Activated T-helper 1 cell treated with anti-CD3 and anti-CD28 coated beads, Interleukin-12 subunit alpha, Interleukin-12 subunit beta, Interleukin-2, Interleukin-4 antibody, amounts not matched to agents 30 ng/mL and 10 ng/mL and 1 ng/mL, durations not matched to agents 14 hours and 24 hours and 36 hours (primary cell): ENCODE measurements at regions not wholly inside any gene's neighbourhood (a gene's known extent, or its start where the extent isn't known, plus 50 kb on each side); places are given as distances from the start of the nearest gene placed in this dataset.

Source experiments
- DNase-seq: peaks from one replicate; pipeline ENCODE4 v3.0.0; 2021; ENCODE audit warnings: low spot score
- H3K27ac Mint-ChIP-seq: one replicate; pipeline ENCODE4 v1.8.0; 2021; ENCODE audit warnings: mild to moderate bottlenecking, mixed read lengths
- H3K27me3 Mint-ChIP-seq: one replicate; pipeline ENCODE4 v1.8.0; 2022; ENCODE audit warnings: mild to moderate bottlenecking, moderate library complexity, mixed read lengths; ENCODE audit not compliant: insufficient read depth
- H3K36me3 Mint-ChIP-seq: one replicate; pipeline ENCODE4 v1.8.0; 2021; ENCODE audit warnings: low read depth, mixed read lengths
- H3K4me1 Mint-ChIP-seq: one replicate; pipeline ENCODE4 v1.8.0; 2021; ENCODE audit warnings: low read depth, mixed read lengths
- H3K4me3 Mint-ChIP-seq: one replicate; pipeline ENCODE4 v1.8.0; 2021; ENCODE audit warnings: mild to moderate bottlenecking, moderate library complexity, mixed read lengths
- H3K9me3 Mint-ChIP-seq: one replicate; pipeline ENCODE4 v1.8.0; 2021; ENCODE audit warnings: mixed read lengths
- intact Hi-C: fragments of 100-400 bp; cut with micrococcal nuclease; formaldehyde crosslinking; loops from one replicate; pipeline ENCODE4 v1.15.1; 2024

DNA sequence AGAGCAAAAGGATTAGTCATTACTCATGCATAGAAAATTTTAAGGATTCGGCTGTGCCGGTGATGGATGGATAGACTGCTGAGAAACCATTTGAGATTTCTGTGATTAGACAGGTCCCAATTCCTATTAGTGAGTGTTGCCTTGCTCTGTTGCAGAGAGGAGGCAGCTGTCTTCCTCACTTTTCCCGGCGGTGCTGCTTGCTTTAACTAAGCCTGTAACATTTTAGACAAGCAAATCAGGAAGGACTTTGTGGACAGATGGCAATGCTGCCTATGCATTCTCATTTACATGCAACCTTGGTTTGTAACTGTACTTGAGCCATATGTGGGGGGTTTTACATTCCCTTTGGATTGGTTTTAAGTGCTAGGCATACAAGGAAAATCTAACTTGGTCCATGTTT lies 1176.3 kb downstream of the CDH18 start:
- Mint-ChIP-seq H3K4me1 (no peaks in the 10 kb centered on the region), H3K4me3 (no peak overlapping the region), H3K27me3 (no peaks in the 10 kb centered on the region), H3K27ac (no peak overlapping the region), H3K36me3 (no peaks in the 10 kb centered on the region), H3K9me3 (no peaks in the 10 kb centered on the region)
- intact Hi-C loops, result no loop called here
- DNase-seq, result no peak

DNA sequence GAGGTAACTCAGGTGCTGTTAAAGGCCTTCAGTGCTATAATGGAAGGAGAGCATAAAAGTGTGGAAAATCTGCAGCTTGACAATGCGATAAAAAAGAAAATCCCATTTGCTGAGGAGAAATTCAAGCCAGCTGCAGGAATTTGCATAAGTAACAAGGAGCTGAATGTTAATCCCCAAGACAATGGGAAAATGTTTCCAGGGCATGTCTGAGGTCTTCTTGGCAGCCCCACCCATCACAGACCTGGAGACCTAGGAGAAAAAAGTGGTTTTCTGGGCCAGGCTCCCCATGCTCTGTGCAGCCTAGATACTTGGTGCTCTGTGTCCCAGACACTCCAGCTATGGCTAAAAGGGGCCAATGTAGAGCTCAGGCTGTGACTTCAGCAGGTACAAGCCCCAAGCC lies 1159.6 kb downstream of the CDH18 start:
- H3K27ac Mint-ChIP-seq, result no peak overlapping the region
- H3K4me1 Mint-ChIP-seq, result no peaks in the 10 kb centered on the region
- DNase-seq, result no peak
- H3K4me3 Mint-ChIP-seq, result no peak overlapping the region
- H3K36me3 Mint-ChIP-seq, result no peaks in the 10 kb centered on the region
- no peaks in the 10 kb centered on the region for H3K9me3 Mint-ChIP-seq
- intact Hi-C loops, result no loop called here
- H3K27me3 Mint-ChIP-seq, result no peaks in the 10 kb centered on the region

DNA sequence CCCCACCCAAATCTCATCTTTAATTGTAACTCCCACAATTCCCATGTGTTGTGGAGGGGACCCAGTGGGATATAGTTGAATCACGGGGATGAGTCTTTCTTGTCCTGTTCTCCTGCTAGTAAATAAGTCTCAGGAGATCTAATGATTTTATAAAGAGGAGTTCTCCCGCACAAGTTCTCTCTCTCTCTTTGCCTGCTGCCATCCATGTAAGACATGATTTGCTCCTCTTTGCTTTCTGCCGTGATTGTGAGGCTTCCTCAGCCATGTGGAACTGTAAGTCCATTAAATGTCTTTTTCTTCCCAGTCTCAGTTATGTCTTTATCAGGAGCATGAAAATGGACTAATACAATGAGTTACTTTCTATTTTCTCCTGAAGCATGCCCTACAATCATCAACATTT lies 1158.5 kb downstream of the CDH18 start:
- intact Hi-C loops, result no loop called here
- H3K27me3 Mint-ChIP-seq, result no peaks in the 10 kb centered on the region
- H3K9me3 Mint-ChIP-seq, result no peaks in the 10 kb centered on the region
- no peaks in the 10 kb centered on the region for H3K36me3 Mint-ChIP-seq
- H3K27ac Mint-ChIP-seq, result no peak overlapping the region
- H3K4me3 Mint-ChIP-seq, result no peak overlapping the region
- no peaks in the 10 kb centered on the region for H3K4me1 Mint-ChIP-seq
- no peak for DNase-seq

DNA sequence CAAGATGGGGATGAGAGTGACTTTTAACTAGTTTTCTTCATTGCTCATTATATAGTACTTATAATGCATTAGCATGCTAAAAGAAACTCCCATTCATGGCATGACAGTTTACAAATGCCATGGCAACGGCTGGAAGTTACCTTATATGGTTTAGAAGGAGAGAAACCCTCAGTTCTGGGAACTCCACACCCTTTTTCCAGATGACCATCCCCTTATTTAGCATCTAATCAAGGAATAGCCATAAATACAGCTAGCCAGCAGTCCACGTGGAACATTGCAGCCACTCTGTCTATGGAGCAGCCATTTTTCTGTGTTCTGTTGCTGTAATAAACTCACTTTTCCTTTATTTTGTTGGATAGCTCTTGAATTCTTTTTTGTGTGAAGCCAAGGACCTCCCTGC lies 1137.8 kb downstream of the CDH18 start:
- no peak overlapping the region for H3K27ac Mint-ChIP-seq
- H3K27me3 Mint-ChIP-seq, result no peaks in the 10 kb centered on the region
- intact Hi-C loops, result no loop called here
- no peaks in the 10 kb centered on the region for H3K36me3 Mint-ChIP-seq
- H3K4me3 Mint-ChIP-seq, result no peak overlapping the region
- no peaks in the 10 kb centered on the region for H3K9me3 Mint-ChIP-seq
- H3K4me1 Mint-ChIP-seq, result no peaks in the 10 kb centered on the region
- DNase-seq, result no peak

DNA sequence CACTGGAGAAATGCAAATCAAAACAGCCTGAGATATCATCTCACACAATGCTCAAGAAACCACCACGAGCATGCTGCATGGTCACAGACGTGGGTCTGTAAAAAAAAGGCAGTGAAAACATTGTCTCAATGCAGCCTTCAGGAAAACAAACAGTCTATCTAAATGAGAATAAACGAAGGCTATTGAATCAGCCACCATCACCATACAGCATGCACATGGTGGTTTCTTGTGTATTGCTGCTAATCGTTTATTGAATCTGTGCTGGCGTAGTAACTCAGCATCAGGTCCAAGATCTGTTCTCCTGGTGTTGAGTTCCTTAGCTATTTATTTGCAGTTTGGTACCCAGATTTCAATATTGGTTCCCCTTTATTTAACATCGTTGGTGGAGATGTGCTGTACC lies 1115.0 kb downstream of the CDH18 start:
- Mint-ChIP-seq H3K27me3 (no peaks in the 10 kb centered on the region), H3K4me3 (no peak overlapping the region), H3K36me3 (no peaks in the 10 kb centered on the region), H3K27ac (no peak overlapping the region), H3K9me3 (no peaks in the 10 kb centered on the region), H3K4me1 (no peaks in the 10 kb centered on the region)
- no peak for DNase-seq
- intact Hi-C loops, result no loop called here

DNA sequence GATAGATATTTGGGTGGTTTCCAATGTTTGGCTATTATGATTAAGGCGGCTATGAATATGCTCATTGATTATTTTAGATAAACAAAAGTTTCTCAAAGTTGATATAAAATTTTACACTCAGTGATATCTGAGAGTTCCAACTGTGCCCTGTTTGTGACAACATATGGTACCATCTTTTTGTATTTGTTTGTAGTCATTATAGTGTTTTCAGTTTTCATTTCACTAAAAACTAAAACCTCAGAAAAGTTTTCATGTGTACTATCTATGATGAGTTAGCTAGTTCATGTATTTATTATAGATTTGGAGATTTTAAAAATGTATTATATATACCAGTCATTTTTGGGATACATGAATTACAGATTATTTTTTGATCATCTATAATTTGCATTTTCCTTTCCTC lies 1111.4 kb downstream of the CDH18 start:
- intact Hi-C loops, result no loop called here
- no peak overlapping the region for H3K4me3 Mint-ChIP-seq
- no peak for DNase-seq
- no peaks in the 10 kb centered on the region for H3K36me3 Mint-ChIP-seq
- no peaks in the 10 kb centered on the region for H3K4me1 Mint-ChIP-seq
- H3K27me3 Mint-ChIP-seq, result no peaks in the 10 kb centered on the region
- no peaks in the 10 kb centered on the region for H3K9me3 Mint-ChIP-seq
- no peak overlapping the region for H3K27ac Mint-ChIP-seq

DNA sequence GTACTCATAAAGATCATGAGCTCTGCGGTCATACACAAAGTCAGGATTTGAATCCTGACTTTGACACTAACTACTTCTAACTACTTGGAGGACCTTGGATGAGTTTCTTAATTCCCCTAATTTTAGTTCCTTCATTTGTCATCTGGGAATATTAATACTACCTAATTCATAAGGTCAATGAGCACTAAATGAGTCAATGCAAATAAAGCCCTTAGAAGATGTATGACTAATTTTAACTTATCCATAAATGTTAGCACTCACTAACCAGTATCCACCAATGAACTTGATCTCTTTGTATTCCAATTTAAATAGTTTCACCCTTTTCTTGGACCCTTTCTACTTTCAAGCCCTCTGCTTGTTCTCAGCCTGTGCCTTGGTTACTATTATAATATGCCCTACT lies 1106.4 kb downstream of the CDH18 start:
- no peaks in the 10 kb centered on the region for H3K36me3 Mint-ChIP-seq
- H3K9me3 Mint-ChIP-seq, result peaks cover 6% of the 10 kb centered on the region
- intact Hi-C loops, result no loop called here
- DNase-seq, result no peak
- H3K27ac Mint-ChIP-seq, result no peak overlapping the region
- H3K4me1 Mint-ChIP-seq, result no peaks in the 10 kb centered on the region
- H3K4me3 Mint-ChIP-seq, result no peak overlapping the region
- H3K27me3 Mint-ChIP-seq, result no peaks in the 10 kb centered on the region

DNA sequence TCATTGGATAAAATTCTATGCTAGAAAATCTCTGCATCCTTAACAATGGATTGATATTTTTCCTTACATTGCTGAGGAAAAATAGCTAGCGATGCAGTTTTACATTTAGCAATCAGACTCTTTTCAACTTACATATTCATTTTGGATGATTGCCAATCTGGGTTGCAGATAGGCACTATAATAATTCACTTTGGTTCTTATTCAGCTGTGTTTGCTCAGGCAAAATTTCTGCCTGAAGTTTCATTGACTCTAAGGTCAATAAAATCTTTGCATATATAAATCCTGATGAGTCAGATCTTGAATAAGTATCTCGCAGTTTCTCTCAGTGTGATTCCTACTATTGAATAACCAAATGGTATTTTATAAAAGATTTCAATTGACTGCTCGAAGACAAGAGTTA lies 1105.8 kb downstream of the CDH18 start:
- H3K27ac Mint-ChIP-seq, result no peak overlapping the region
- H3K27me3 Mint-ChIP-seq, result no peaks in the 10 kb centered on the region
- DNase-seq, result no peak
- intact Hi-C loops, result no loop called here
- no peaks in the 10 kb centered on the region for H3K4me1 Mint-ChIP-seq
- peaks cover 6% of the 10 kb centered on the region for H3K9me3 Mint-ChIP-seq
- no peaks in the 10 kb centered on the region for H3K36me3 Mint-ChIP-seq
- no peak overlapping the region for H3K4me3 Mint-ChIP-seq

DNA sequence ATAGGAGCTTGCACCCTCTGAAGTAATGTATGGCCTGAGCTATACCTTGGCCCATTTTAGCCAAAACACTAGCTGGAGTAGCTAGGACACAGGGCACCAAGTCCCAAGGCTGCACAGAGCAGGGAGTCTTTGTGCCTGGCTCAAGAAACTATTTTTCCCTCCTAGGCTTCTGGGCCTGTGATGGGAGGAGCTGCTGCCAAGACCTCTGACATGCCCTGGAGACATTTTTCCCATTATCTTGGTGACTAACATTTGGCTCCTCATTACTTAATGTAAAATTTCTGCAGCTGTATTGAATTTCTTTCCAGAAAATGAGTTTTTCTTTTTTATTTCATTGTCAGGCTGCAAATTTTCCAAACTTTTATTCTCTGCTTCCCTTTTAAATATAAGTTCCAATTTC lies 1099.2 kb downstream of the CDH18 start:
- Mint-ChIP-seq H3K4me3 (no peak overlapping the region), H3K36me3 (no peaks in the 10 kb centered on the region), H3K9me3 (peaks cover 19% of the 10 kb centered on the region), H3K27me3 (no peaks in the 10 kb centered on the region), H3K4me1 (no peaks in the 10 kb centered on the region), H3K27ac (no peak overlapping the region)
- no peak for DNase-seq
- intact Hi-C loops, result no loop called here

DNA sequence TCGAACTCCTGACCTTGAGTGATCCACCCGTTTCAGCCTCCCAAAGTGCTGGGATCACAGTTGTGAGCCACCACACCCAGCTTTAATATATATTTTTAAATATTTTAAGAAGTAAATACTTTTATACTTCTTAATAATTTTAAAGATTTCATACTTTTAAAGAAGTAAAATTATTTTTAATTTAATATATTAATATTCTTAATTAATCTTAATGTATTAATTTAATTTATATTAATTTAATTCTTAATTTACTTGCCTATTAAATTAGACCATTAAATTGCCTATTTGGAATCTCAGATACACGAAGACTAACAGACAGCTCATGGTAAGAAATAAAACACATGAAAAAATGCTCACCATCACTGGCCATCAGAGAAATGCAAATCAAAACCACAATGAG lies 1087.4 kb downstream of the CDH18 start:
- Mint-ChIP-seq H3K9me3 (peaks cover 9% of the 10 kb centered on the region), H3K27ac (no peak overlapping the region), H3K27me3 (no peaks in the 10 kb centered on the region), H3K36me3 (no peaks in the 10 kb centered on the region), H3K4me1 (no peaks in the 10 kb centered on the region), H3K4me3 (no peak overlapping the region)
- DNase-seq, result no peak
- intact Hi-C loops, result no loop called here

DNA sequence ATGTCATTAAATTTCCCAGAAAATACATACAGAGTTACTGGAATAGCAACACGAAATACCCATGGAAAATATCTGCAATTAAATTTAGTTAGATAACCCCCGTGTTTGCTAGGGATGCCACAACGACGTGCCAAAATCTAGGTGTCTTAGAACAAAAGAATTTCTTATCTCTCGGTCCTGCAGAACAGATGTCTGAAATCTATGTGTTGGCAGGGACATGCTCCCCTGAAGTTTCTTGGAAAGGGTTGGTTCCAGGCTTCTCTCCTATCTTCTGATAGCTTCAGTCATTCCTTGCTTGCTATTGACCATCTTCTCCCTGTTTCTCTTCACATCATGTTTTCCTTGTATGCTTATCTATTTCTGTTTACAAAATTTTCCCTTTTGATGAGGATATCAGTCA lies 1067.0 kb downstream of the CDH18 start:
- no peak overlapping the region for H3K4me3 Mint-ChIP-seq
- H3K9me3 Mint-ChIP-seq, result peaks cover 4% of the 10 kb centered on the region
- H3K36me3 Mint-ChIP-seq, result no peaks in the 10 kb centered on the region
- intact Hi-C loops, result no loop called here
- no peaks in the 10 kb centered on the region for H3K4me1 Mint-ChIP-seq
- H3K27me3 Mint-ChIP-seq, result no peaks in the 10 kb centered on the region
- H3K27ac Mint-ChIP-seq, result no peak overlapping the region
- DNase-seq, result no peak

DNA sequence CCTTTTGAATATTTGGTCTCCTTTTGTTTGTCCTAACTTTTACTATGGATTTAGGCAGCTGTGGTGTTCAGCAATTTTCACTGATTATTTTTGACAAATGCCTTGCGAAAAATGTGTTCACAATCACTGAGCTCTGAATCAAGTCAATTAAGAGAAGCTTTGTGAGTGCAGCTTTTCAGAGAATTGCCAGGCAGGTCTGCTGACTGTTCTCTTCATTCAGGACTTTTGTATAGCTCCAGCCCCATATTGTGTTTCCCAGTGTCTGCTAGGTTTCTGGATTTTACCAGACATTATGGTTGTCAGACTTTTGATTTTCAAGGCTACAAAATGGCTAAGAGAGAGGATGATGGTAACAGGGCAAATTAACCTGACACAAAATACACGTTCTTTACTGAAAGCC lies 1055.9 kb downstream of the CDH18 start:
- no peak for DNase-seq

DNA sequence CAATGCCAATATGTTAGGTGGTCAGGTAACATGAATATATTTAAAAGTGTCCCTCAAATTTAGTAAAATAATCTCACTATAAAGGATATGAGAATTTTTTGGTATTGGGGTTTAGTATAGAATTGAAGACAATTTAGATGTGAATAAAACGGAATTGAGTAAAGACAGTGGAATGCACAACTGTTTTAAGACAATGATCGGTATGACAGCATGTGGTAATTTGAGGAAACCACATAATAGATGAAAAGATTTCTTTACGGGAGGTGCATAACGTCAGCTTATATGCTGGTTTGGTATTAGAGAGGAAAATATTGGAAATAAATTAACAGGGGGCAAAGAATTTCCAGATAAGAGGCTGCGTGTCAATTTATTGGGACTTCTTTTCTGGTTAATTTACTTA lies 1043.2 kb downstream of the CDH18 start:
- Mint-ChIP-seq H3K36me3 (no peaks in the 10 kb centered on the region), H3K4me1 (no peaks in the 10 kb centered on the region), H3K27ac (no peak overlapping the region), H3K27me3 (no peaks in the 10 kb centered on the region), H3K4me3 (no peak overlapping the region), H3K9me3 (no peaks in the 10 kb centered on the region)
- no peak for DNase-seq
- intact Hi-C loops, result no loop called here

More for the DNA sequence above, 1055.9 kb downstream of the CDH18 start:
- intact Hi-C loops, result no loop called here
- Mint-ChIP-seq H3K9me3 (no peaks in the 10 kb centered on the region), H3K36me3 (no peaks in the 10 kb centered on the region), H3K27ac (no peak overlapping the region), H3K27me3 (no peaks in the 10 kb centered on the region), H3K4me1 (no peaks in the 10 kb centered on the region), H3K4me3 (no peak overlapping the region)

DNA sequence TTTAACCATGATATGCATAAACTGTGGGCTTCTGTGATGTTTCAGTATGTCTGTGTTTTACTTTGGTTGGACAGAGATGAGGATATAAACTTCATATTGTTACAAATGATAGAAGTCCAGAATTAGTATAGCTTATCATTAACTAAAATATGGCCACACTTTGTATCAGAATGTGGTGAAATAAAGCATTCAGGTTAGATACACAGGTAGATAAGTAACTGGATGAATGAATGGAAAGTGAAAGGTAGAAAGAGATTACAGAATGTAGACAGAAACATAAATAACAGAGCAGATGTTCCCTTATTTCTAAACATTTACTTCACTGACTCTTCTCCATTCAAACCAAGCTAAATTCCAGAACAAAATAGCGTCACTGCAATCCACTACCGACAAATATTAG lies 1033.8 kb downstream of the CDH18 start:
- Mint-ChIP-seq H3K36me3 (no peaks in the 10 kb centered on the region), H3K4me1 (no peaks in the 10 kb centered on the region), H3K27ac (no peak overlapping the region), H3K27me3 (no peaks in the 10 kb centered on the region), H3K9me3 (no peaks in the 10 kb centered on the region), H3K4me3 (no peak overlapping the region)
- DNase-seq, result no peak
- intact Hi-C loops, result no loop called here
